ES-I3 (cell line): ENCODE measurements at regions not wholly inside any gene's neighbourhood (a gene's known extent, or its start where the extent isn't known, plus 50 kb on each side); places are given as distances from the start of the nearest gene placed in this dataset.

ENCODE experiments used
- H3K36me3 ChIP-seq: 2 replicates; pipeline ENCODE4 v1.6.1; 2013; ENCODE audit warnings: mild to moderate bottlenecking, low read length, control low read depth, moderate library complexity; ENCODE audit not compliant: insufficient read depth
- H3K4me1 ChIP-seq: 2 replicates; pipeline ENCODE4 v1.6.1; 2013; ENCODE audit warnings: mild to moderate bottlenecking, control low read depth, low read length; ENCODE audit not compliant: insufficient read depth
- H3K9ac ChIP-seq: 2 replicates; pipeline ENCODE4 v1.6.1; 2013; ENCODE audit warnings: low read depth, mild to moderate bottlenecking, low read length, moderate library complexity
- H3K9me3 ChIP-seq: 2 replicates; pipeline ENCODE4 v1.6.1; 2013; ENCODE audit warnings: mild to moderate bottlenecking, low read length, moderate library complexity; ENCODE audit not compliant: control insufficient read depth, insufficient read depth

DNA sequence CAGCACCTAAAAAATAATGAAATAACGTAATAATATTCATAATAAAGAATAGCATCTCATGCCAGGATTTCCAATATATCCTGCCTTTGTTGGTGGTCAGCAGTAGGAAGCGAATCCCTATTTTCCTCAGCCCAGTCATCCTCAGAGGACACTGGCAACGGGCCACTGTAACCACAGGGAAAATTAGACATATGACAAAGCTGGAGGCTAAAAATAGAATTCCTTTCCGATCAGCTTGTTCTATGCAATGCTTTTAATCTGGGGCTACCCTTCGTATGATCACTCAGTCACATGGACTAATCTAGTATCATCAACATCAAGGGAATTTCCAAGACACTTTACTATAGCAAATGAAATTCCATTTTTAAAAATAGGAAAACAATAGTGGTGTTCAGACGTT lies 246.9 kb upstream of the KCNJ16 start:
- Histone ChIP-seq H3K36me3 (no peaks in the 10 kb centered on the region), H3K4me1 (no peaks in the 10 kb centered on the region), H3K9me3 (no peaks in the 10 kb centered on the region), H3K9ac (no peak overlapping the region)

DNA sequence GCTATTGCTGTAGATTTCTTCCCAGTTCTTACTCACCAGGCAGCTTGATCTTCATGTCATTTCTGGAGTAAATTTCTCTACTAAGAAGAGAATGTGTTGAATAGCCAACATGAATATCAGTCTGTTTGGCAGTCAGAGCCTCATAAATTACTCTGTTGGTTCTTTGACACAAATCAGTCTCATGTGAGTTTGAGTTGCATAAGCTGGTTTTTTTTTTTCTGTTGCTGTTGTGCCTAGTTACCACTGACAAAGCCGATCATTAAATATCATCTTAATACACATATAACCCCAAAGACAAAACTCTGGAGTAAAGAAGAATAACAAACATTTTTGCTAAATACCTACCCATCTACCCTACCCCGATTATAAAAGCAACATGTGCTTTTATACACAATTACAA lies 240.5 kb upstream of the KCNJ16 start:
- H3K4me1 ChIP-seq: no peaks in the 10 kb centered on the region
- H3K9me3 ChIP-seq: no peaks in the 10 kb centered on the region
- H3K9ac ChIP-seq: no peak overlapping the region
- no peaks in the 10 kb centered on the region for H3K36me3 ChIP-seq

DNA sequence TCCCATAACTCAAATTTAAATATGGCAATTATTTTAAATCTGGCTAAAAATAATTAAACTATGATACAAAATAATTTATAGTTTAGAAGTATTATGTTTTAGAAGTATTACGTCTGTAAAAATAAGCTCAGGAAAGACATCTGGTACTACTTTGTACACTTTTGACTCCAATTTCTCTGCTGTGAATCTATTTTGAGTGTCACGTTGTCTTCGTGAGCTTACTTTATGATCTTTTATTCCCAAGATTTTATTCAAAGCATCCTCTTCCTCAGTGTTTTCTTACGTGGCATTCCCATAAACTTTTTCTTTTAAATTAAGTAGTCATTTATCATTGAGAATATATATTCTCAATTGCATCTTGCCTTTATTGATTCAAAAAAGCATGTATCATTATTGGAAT lies 223.3 kb upstream of the KCNJ16 start:
- peaks cover 4% of the 10 kb centered on the region for H3K9me3 ChIP-seq
- H3K9ac ChIP-seq: no peak overlapping the region
- no peaks in the 10 kb centered on the region for H3K36me3 ChIP-seq
- H3K4me1 ChIP-seq: no peaks in the 10 kb centered on the region

DNA sequence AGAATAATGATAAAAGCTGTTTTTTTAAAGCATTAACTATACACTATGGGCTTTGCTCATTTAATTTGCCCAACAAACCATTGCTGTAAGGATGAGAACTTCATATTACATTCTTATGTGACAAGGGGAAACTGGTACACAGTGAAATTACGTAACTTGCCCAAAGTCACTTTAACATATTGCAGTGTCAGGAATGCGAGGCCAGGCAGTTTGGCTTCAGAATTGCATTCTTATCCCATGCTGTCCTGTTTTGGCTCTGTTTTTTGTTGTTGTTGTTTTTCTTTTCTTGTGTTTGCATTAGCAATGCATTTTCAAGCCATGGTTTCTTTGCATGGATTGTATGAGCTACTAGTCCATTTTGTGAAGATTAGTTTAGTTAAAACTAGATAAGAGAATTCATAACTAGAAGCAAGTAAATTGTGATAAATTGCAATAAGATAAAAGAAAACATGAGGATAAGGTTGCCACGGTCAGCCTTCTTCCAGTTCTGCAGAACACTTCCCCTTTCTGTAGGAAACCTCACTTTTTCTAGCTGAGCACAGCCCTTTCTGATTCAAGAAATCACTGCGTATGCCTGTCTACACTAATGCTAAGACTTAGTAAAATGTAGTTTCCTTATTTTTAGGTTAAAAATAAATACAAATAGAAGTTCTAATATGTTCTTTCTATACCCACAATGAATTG lies 221.3 kb upstream of the KCNJ16 start:
- H3K9ac ChIP-seq: no peak overlapping the region
- no peaks in the 10 kb centered on the region for H3K36me3 ChIP-seq
- H3K9me3 ChIP-seq: peaks cover 4% of the 10 kb centered on the region; the same call in 1 of the 2 replicates
- no peaks in the 10 kb centered on the region for H3K4me1 ChIP-seq

DNA sequence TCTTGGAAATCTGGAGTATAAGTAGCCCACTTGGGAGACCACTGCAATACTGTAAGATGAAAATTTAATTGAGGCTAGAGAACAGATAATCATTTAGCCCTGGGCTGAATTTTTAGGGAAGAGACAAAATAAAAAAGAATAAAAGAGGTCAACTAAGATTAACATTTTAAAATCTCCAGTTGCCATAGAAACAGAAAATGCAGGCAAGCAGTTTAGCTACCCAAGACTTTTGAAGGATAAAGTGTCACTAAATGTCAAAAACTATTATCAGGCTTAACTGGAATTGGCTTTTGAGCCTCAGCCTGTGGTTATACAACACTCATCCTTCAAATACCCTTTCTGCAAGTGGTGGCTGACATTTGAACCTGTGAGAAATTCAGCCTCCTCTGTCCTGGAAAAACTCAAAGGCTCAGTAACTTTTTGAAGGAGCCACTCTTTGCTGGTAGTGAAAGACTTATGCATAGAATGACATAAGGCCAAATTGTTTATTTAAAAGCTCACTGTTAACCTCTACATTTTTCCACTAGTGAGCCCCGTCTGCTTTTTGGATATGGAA lies 220.7 kb upstream of the KCNJ16 start:
- Histone ChIP-seq H3K36me3 (no peaks in the 10 kb centered on the region), H3K4me1 (no peaks in the 10 kb centered on the region), H3K9ac (no peak overlapping the region)

DNA sequence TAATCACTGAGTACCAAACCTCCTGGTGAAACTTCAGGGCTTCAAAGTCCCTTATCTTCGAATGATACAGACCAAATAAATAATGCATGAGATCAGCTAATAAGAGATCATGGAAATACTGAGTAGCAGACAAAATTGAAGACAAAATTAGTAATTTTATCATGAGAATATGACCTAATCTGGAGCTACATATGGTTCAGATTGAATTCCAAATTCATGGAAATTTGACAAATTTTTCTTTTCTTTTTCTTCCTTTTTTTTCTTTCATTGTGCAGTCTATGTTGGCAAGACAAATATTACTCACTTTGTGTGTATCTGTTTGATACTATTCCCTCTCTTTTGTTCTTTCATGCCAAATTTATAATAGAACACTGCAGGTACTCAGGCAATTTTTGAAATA lies 218.1 kb upstream of the KCNJ16 start:
- H3K36me3 ChIP-seq: no peaks in the 10 kb centered on the region
- no peak overlapping the region for H3K9ac ChIP-seq
- no peaks in the 10 kb centered on the region for H3K4me1 ChIP-seq
- peaks cover 9% of the 10 kb centered on the region; the same call in 1 of the 2 replicates for H3K9me3 ChIP-seq

More for the DNA sequence above, 220.7 kb upstream of the KCNJ16 start:
- H3K9me3 ChIP-seq: peaks cover 7% of the 10 kb centered on the region; the same call in 1 of the 2 replicates

DNA sequence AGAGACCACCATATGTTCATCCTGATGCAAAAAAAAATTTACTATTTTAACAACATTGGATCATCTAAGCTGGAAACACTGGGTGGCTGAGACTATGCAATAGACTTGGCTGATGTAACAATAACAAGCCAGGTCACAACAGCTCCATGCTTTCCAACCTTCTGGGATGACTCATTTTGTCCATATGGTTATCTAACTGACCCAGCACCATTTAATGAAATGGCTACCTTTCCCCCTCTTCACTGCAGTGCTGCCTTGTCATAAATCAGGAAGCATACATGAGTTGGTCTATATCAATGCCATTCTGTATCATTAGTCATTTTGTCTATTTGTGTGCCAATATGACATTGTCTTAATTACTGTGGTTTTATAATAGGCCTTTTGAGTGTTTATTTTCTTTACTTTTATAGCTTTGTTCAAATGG lies 217.6 kb upstream of the KCNJ16 start:
- peaks cover 9% of the 10 kb centered on the region; the same call in 1 of the 2 replicates for H3K9me3 ChIP-seq
- no peaks in the 10 kb centered on the region for H3K4me1 ChIP-seq
- no peaks in the 10 kb centered on the region for H3K36me3 ChIP-seq
- H3K9ac ChIP-seq: no peak overlapping the region

DNA sequence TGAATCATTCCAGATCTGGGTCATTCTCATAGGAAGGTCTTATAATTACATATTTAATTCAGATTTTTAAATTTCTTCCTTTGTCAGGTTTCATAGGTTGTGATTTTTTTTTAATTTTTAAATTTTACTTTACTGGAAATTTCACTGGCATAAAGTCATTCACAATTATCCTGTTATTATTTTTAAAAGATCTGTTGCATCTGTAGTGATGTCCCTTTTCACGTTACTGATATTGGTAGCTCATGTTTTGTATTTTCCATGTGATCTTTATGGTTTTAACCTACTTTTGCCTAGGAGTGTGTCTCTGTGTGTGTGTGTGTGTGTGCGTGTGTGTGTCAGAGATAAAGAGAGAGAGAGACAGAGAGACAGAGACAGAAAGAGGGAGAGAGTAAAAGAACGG lies 216.6 kb upstream of the KCNJ16 start:
- Histone ChIP-seq H3K4me1 (no peaks in the 10 kb centered on the region), H3K9ac (no peak overlapping the region), H3K9me3 (peaks cover 9% of the 10 kb centered on the region; the same call in 1 of the 2 replicates), H3K36me3 (no peaks in the 10 kb centered on the region)

DNA sequence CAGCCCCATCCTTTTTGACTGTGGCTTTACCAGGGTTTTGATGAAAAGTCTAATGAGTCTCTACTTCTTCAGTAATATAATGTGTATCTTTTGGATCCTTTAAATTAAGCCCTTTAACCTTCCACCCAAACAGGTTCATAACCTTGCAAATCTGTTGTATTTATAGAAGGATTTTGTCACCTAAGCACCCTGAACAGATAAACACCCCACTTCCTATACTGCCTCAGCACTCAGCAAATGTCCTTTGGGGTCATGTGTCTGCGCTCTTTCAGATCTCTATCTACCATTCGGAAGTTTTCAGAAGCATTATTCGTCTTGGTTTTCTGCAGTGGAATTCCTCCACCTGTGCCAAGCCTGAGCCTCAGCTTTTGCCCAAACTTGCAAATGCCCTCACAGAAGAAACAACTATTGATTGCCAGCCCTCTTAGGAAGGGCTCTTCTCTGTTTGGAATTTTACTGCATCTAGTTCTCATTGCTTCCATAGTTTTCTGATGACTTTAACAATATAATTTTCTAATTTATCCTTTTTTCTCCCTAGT lies 214.8 kb upstream of the KCNJ16 start:
- Histone ChIP-seq H3K36me3 (no peaks in the 10 kb centered on the region), H3K4me1 (no peaks in the 10 kb centered on the region), H3K9me3 (peaks cover 9% of the 10 kb centered on the region; the same call in 1 of the 2 replicates), H3K9ac (no peak overlapping the region)

DNA sequence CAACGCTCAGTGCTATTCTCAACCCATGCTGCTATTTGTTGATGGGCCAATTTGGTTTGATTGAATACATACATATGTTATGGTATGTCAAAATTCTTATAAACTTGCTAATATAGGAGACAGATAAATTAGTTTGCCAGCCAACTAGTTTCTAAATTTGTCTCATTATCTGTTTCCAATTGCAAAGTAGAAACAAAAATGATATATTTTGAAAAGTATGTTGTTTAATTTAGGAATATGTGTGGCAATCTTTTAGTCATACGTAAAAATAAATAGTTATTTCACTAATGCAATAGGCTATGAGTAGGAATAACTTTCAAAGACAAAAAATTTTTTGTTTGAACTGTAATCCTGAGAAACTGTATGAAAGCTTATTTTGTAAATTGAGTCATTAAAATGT lies 210.6 kb upstream of the KCNJ16 start:
- Histone ChIP-seq H3K9ac (no peak overlapping the region), H3K4me1 (no peaks in the 10 kb centered on the region), H3K9me3 (0 out of 2 replicates have a peak, but pooled peaks cover 2% of the 10 kb centered on the region), H3K36me3 (no peaks in the 10 kb centered on the region)

DNA sequence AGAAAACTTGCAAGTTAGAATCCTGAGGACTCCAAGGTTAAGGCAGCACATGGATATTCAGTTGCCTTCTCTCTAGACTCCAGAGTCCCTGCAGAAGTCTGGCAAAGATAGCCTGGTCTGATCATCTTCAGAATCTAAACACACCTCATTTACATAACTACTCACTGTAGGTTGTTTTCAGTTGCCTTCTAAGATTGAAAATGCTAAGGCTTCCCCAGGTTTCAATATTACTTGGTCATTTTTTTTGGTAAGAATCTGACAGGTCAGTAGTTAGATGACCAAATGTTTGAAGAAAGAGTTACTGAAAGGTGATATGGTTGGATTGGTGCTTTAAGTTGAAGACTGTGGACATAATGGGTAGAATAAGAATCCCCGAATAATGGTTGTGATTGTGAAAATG lies 205.4 kb upstream of the KCNJ16 start:
- Histone ChIP-seq H3K9ac (no peak overlapping the region), H3K36me3 (no peaks in the 10 kb centered on the region), H3K4me1 (peaks cover 15% of the 10 kb centered on the region), H3K9me3 (no peaks in the 10 kb centered on the region)

DNA sequence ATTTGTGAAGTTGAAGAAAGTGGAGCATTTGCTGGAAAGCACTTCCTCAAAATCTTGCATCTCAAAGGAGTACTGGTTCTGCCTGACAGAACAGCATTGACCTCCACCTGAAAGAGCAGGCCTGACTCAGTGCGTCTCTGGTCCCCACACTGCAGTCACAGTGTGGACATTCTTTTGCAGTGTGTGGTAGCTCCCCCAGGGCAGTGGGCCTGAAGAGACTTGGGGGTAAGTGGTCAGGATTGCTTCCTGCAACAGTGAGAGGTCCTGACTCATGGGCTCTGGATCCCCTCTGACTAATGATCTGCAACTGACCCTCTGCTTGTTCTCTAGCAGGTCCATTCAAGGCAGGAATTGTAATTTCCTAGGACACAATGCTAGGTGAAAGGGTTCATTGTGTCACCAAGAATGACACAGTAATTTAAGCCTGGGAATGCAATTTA lies 204.9 kb upstream of the KCNJ16 start:
- Histone ChIP-seq H3K36me3 (no peaks in the 10 kb centered on the region), H3K9ac (no peak overlapping the region), H3K9me3 (no peaks in the 10 kb centered on the region)

DNA sequence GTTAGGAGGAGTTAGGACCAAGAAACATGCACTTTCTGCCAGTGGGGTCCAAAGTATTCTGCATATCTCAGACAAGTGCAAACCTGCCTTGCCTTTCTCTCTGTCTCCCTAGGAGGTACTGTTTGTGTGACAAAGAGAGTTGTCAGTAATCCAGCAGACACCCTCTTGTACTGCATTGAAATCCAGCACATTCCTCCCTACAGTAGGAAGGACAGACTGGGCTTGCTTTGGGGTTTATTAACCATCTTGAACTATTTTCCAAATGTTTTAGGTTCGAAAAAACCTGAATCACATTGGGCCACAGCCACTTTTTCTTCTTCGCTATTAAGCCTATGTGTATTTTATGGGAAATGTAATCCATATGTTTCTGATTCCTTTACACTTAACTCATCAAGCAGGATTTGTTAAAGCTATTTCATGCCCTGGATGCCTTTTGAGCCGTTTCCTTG lies 204.2 kb upstream of the KCNJ16 start:
- Histone ChIP-seq H3K36me3 (no peaks in the 10 kb centered on the region), H3K4me1 (peaks cover 15% of the 10 kb centered on the region), H3K9me3 (no peaks in the 10 kb centered on the region), H3K9ac (no peak overlapping the region)

More for the DNA sequence above, 204.9 kb upstream of the KCNJ16 start:
- H3K4me1 ChIP-seq: peaks cover 15% of the 10 kb centered on the region

DNA sequence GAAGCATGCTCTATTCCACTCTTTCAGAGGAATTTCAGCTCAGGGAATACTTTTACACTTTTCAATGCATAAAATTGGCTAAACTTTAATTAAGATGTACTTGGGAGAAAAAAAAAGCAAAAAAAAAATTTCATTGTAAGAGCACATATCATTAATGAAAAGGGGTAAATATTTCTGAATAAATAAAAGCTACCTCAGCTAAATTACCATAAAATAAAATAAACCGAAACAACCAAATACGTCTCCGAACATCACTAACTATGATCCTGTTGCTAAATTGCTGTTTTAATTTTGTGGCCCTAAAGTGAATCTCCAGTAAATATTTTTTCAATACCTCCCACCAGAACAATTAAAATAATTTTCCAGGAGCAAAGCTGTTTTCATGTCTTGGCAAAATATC lies 203.7 kb upstream of the KCNJ16 start:
- H3K9me3 ChIP-seq: no peaks in the 10 kb centered on the region
- H3K36me3 ChIP-seq: no peaks in the 10 kb centered on the region
- no peak overlapping the region for H3K9ac ChIP-seq
- peaks cover 15% of the 10 kb centered on the region for H3K4me1 ChIP-seq

DNA sequence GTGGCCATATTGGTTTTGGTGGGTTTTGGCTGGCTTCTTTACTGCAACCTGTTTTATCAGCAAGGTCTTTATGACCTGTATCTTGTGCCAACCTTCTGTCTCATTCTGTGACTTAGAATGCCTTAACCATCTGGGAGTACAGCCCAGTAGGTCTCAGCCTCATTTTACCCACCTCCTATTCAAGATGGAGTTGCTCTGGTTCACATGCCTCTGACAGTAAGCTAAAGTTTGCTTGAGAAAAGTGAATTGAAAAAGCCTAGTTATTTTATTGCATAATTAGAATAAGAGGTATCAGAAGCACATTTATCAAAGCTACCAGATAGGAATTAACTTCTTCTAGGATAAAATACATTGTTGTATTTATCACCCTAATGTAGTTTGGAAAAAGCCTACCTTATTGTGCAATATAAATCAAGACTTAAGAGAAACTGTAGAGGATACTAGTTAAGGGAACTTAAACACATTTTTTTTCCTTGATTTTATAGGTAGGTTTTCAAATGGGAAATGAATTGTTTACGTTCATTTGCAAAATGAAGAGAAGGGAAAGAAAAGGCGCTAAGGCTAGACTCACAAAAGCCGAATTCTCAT lies 202.3 kb upstream of the KCNJ16 start:
- no peak overlapping the region for H3K9ac ChIP-seq
- H3K36me3 ChIP-seq: no peaks in the 10 kb centered on the region
- H3K9me3 ChIP-seq: no peaks in the 10 kb centered on the region; the same call in 1 of the 2 replicates
- H3K4me1 ChIP-seq: peaks cover 15% of the 10 kb centered on the region
